Esophagus muscularis mucosa (tissue), 4 donors: ENCODE measurements at regions not wholly inside any gene's neighbourhood (a gene's known extent, or its start where the extent isn't known, plus 50 kb on each side); places are given as distances from the start of the nearest gene placed in this dataset.
"Not testable (repeated sequence)": the region's sequence is repeated elsewhere in the genome, so short reads cannot be mapped to it uniquely, and the experiment has no call there.

Experiments used
- DNase-seq: peaks from one replicate; pipeline ENCODE4 v3.0.0-alpha.2; 2017; ENCODE audit errors: extremely low spot score
- H3K27ac ChIP-seq, 4 donors: fragments of 200-600 bp; sonication (generic); replicated peaks in 1 of 4; 1 replicate in 3 of 4; 2 replicates in 1 of 4; pipeline ENCODE4 v1.5.1; 2016 to 2019; ENCODE audit warnings: mild to moderate bottlenecking in 1 of 4
- H3K27me3 ChIP-seq, 4 donors: fragments of 200-600 bp; sonication (generic); one replicate each; pipeline versions ENCODE4 v1.5.1 to v1.6.0; 2016 to 2019
- H3K36me3 ChIP-seq, 4 donors: fragments of 200-600 bp; sonication (generic); one replicate each; pipeline ENCODE4 v1.5.1; 2016 to 2019
- H3K4me1 ChIP-seq, 4 donors: fragments of 200-600 bp; sonication (generic); one replicate each; pipeline ENCODE4 v1.5.1; 2016 to 2019
- H3K4me3 ChIP-seq, 4 donors: fragments of 200-600 bp; sonication (generic); 1 replicate in 2 of 4; 2 replicates in 2 of 4; pipeline ENCODE4 v1.5.1; 2016 to 2019; ENCODE audit warnings: mild to moderate bottlenecking in 4 of 4, moderate library complexity in 1 of 4
- H3K9me3 ChIP-seq, 4 donors: fragments of 200-600 bp; sonication (generic); 1 replicate in 3 of 4; 2 replicates in 1 of 4; pipeline ENCODE4 v1.5.1; 2016 to 2019
- EP300 ChIP-seq: sonication (generic); formaldehyde crosslinking; IDR thresholded peaks from one replicate; pipeline ENCODE4 v1.6.1; 2017; ENCODE audit warnings: antibody characterized with exemption
- POLR2A ChIP-seq: fragments of 450-650 bp; IDR thresholded peaks from one replicate; pipeline ENCODE4 v1.6.1; 2017; ENCODE audit warnings: antibody characterized with exemption, moderate library complexity, mild to moderate bottlenecking, low read depth
- POLR2AphosphoS5 ChIP-seq, 2 donors: sonication (generic); formaldehyde crosslinking; IDR thresholded peaks; one replicate each; pipeline ENCODE4 v1.6.1; 2017; ENCODE audit warnings: antibody characterized with exemption in 2 of 2
- WGBS: methylation state at CpG from one replicate; pipeline ENCODE4 v1.1.5; 2018; 5-methylcytosine and 5-hydroxymethylcytosine counted together
- intact Hi-C: fragments of 100-400 bp; cut with DNase I; formaldehyde crosslinking; loops from one replicate; pipeline ENCODE4 v1.15.1; 2023
- TF ChIP-seq, protein P1 (sequence below), 3 experiments: fragments of 200-600 bp in 2 of 3; fragments of 450-650 bp in 1 of 3; sonication (generic) in 2 of 3; IDR thresholded peaks; one replicate each; pipeline ENCODE4 v1.5.1; 2017 to 2019; ENCODE audit warnings: antibody characterized with exemption in 3 of 3, mild to moderate bottlenecking in 2 of 3, moderate library complexity in 1 of 3

DNA sequence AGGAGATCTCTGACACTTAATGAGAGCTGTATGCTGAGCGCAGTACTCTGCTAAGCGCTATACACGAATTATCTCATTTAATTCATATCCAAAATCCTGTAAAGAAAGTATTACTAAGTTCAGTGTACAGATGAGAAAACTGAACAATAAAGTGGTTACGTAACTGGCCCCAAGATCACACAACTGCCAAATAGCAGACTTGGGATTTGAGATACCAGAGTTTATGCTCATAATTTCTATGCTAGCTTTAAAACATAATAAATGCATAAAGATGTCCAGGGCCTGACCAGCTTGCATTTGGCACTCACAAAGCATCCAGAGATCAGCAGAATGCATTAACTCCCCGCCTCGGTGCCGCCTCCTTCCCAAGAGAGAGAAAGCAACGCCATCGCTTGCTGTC lies 83.2 kb upstream of the PWP1 start:
- intact Hi-C loops = no loop called here
- TF ChIP-seq EP300 (no peak), POLR2A (no peak), POLR2AphosphoS5 (IDR thresholded peaks at IDR 0.05) (no peak)
- TF ChIP-seq, protein P1, sequence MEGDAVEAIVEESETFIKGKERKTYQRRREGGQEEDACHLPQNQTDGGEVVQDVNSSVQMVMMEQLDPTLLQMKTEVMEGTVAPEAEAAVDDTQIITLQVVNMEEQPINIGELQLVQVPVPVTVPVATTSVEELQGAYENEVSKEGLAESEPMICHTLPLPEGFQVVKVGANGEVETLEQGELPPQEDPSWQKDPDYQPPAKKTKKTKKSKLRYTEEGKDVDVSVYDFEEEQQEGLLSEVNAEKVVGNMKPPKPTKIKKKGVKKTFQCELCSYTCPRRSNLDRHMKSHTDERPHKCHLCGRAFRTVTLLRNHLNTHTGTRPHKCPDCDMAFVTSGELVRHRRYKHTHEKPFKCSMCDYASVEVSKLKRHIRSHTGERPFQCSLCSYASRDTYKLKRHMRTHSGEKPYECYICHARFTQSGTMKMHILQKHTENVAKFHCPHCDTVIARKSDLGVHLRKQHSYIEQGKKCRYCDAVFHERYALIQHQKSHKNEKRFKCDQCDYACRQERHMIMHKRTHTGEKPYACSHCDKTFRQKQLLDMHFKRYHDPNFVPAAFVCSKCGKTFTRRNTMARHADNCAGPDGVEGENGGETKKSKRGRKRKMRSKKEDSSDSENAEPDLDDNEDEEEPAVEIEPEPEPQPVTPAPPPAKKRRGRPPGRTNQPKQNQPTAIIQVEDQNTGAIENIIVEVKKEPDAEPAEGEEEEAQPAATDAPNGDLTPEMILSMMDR (IDR thresholded peaks at IDR 0.05) = no peak
- Histone ChIP-seq H3K27me3 (peaks cover 0 to 3% (median 0%) of the 10 kb centered on the region in 4 donors), H3K4me3 (no peak overlapping the region), H3K4me1 (no peaks in the 10 kb centered on the region), H3K27ac (no peak overlapping the region), H3K36me3 (no peaks in the 10 kb centered on the region), H3K9me3 (peaks cover 0 to 5% (median 0%) of the 10 kb centered on the region in 4 donors)
- WGBS = 86% methylated on average over 9 of the region's 9 CpGs
- DNase-seq = no peak

DNA sequence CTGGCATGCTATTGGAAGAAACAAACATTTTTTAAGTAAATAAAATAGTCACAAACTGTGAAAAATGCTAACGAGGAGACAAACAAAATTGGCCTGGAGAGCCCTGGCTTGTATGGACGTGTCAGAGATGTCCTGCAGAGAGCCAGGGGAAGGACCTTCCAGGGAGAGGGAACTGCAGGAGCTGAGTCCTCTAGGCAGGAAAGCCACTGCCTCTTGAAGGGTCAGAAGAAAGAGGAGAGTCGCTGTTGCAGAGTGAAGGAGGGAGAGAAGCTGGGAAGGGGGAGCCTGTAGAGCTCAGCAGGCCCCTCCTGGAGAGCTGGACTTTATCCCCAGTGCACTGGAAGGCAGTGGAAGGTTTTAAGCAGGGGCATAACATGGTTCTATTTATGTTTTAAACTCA lies 80.3 kb upstream of the PWP1 start:
- no peaks in the 10 kb centered on the region for H3K36me3 ChIP-seq
- H3K4me3 ChIP-seq = no peak overlapping the region
- no peaks in the 10 kb centered on the region for H3K4me1 ChIP-seq
- no peak for DNase-seq
- no peak for TF ChIP-seq POLR2AphosphoS5 (IDR thresholded peaks at IDR 0.05)
- TF ChIP-seq, protein P1 (IDR thresholded peaks at IDR 0.05) = no peak
- TF ChIP-seq EP300 = no peak
- TF ChIP-seq POLR2A = no peak
- peaks cover 0 to 20% (median 4%) of the 10 kb centered on the region in 4 donors for H3K27me3 ChIP-seq
- no peak overlapping the region for H3K27ac ChIP-seq
- intact Hi-C loops = no loop called here
- WGBS = 53% methylated on average over 3 of the region's 3 CpGs
- no peaks in the 10 kb centered on the region for H3K9me3 ChIP-seq

GRCh38 chr12:107607464-107608392 lies 77.9 kb upstream of the PWP1 start:
- 40% methylated on average over 19 of the region's 21 CpGs for whole genome bisulfite sequencing
- TF ChIP-seq POLR2A = no peak
- TF ChIP-seq, protein P1 (IDR thresholded peaks at IDR 0.05) = peak; percentile 74 to 93 (median 85)
- DNase-seq = no peak
- H3K36me3 ChIP-seq = no peaks in the 10 kb centered on the region
- H3K27ac ChIP-seq = no peak overlapping the region
- no peaks in the 10 kb centered on the region for H3K4me1 ChIP-seq
- no peaks in the 10 kb centered on the region for H3K9me3 ChIP-seq
- no peak overlapping the region for H3K4me3 ChIP-seq
- peaks cover 0 to 22% (median 4%) of the 10 kb centered on the region in 4 donors for H3K27me3 ChIP-seq
- intact Hi-C loops = loop anchor here (2.0 kb wide), 1 partner anchor 475 kb away; no protein-coding TSS in a partner anchor

DNA sequence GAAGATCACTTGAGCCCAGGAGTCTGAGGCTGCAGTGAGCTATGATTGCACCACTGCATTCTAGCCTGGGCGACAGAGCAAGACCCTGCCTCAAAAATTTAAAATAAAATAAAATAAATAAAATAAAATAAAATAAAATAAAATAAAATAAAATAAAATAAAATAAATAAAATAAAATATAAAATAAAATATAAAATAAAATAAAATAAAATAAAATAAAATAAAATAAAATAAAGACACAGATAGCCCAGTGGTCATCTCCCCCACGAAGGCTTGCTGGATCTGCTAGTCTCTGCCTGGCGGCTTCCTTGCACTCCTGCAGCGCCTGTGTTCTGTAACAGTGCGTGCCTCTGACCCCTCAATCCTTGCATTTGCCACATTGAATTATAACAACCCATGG lies 76.8 kb upstream of the PWP1 start:
- H3K4me3 ChIP-seq, H3K4me1 ChIP-seq, H3K36me3 ChIP-seq, DNase-seq, intact Hi-C loops, H3K9me3 ChIP-seq, H3K27ac ChIP-seq: not testable (repeated sequence)
- 95% methylated on average over 5 of the region's 5 CpGs for WGBS
- H3K27me3 ChIP-seq = peaks cover 0 to 31% (median 4%) of the 10 kb centered on the region in 4 donors

GRCh38 chr12:107610021-107610859 lies 75.4 kb upstream of the PWP1 start:
- TF ChIP-seq EP300 = no peak
- TF ChIP-seq, protein P1 (IDR thresholded peaks at IDR 0.05) = peak; percentile 13 to 42 (median 31)
- WGBS = 56% methylated on average over 19 of the region's 20 CpGs
- DNase-seq = no peak
- H3K4me1 ChIP-seq = no peaks in the 10 kb centered on the region
- H3K36me3 ChIP-seq = no peaks in the 10 kb centered on the region
- no peak overlapping the region for H3K27ac ChIP-seq
- H3K27me3 ChIP-seq = peaks cover 0 to 45% (median 4%) of the 10 kb centered on the region in 4 donors
- intact Hi-C loops = no loop called here
- no peak overlapping the region for H3K4me3 ChIP-seq
- no peaks in the 10 kb centered on the region for H3K9me3 ChIP-seq
